ENCODE measurements at regions not wholly inside any gene's neighbourhood (a gene's known extent, or its start where the extent isn't known, plus 50 kb on each side); places are given as distances from the start of the nearest gene placed in this dataset.

- no peak for TF ChIP-seq CTCF (IDR thresholded peaks at IDR 0.05; ENCODE audit: insufficient read depth, low read length)
- TF ChIP-seq POLR2AphosphoS5 (IDR thresholded peaks at IDR 0.05; ENCODE audit: low read depth) = no peak
- no peak for TF ChIP-seq SPI1 (IDR thresholded peaks at IDR 0.05; ENCODE audit: borderline replicate concordance, low read depth)
- TF ChIP-seq GABPA (IDR thresholded peaks at IDR 0.05; ENCODE audit: low read depth) = no peak
- TF ChIP-seq REST (IDR thresholded peaks at IDR 0.05; ENCODE audit: insufficient replicate concordance, low read depth) = no peak
- H3K27me3 ChIP-seq (ENCODE audit: insufficient read depth, poor library complexity, severe bottlenecking) = no peaks in the 10 kb centered on the region
- no peak overlapping the region for H3K27ac ChIP-seq (replicated peaks)
- H3K4me3 ChIP-seq (replicated peaks; ENCODE audit: insufficient read depth, low read length) = no peak overlapping the region
- no peak for DNase-seq (ENCODE audit: low read depth in 1 of 2, low spot score in 1 of 2)
Observed at GRCh38 chr5:18037718-18038117, 403.5 kb downstream of the TAF11L14 start.

GRCh38 chr5:18043344-18043743, 409.1 kb downstream of the TAF11L14 start:
- no peak overlapping the region for H3K27ac ChIP-seq (replicated peaks)
- no peaks in the 10 kb centered on the region for H3K27me3 ChIP-seq (ENCODE audit: insufficient read depth, poor library complexity, severe bottlenecking)
- no peak for TF ChIP-seq POLR2AphosphoS5 (IDR thresholded peaks at IDR 0.05; ENCODE audit: low read depth)
- TF ChIP-seq REST (IDR thresholded peaks at IDR 0.05; ENCODE audit: insufficient replicate concordance, low read depth) = no peak
- no peak for TF ChIP-seq SPI1 (IDR thresholded peaks at IDR 0.05; ENCODE audit: borderline replicate concordance, low read depth)
- TF ChIP-seq CTCF (IDR thresholded peaks at IDR 0.05; ENCODE audit: insufficient read depth, low read length) = no peak
- no peak for TF ChIP-seq GABPA (IDR thresholded peaks at IDR 0.05; ENCODE audit: low read depth)
- DNase-seq (ENCODE audit: low read depth in 1 of 2, low spot score in 1 of 2) = no peak
- no peak overlapping the region for H3K4me3 ChIP-seq (replicated peaks; ENCODE audit: insufficient read depth, low read length)

GRCh38 chr5:18048449-18048848, 414.2 kb downstream of the TAF11L14 start:
- Histone ChIP-seq H3K27ac (replicated peaks) (no peak overlapping the region), H3K4me3 (replicated peaks; ENCODE audit: insufficient read depth, low read length) (no peak overlapping the region), H3K27me3 (ENCODE audit: insufficient read depth, poor library complexity, severe bottlenecking) (no peaks in the 10 kb centered on the region)
- TF ChIP-seq CTCF (IDR thresholded peaks at IDR 0.05; ENCODE audit: insufficient read depth, low read length) (no peak), GABPA (IDR thresholded peaks at IDR 0.05; ENCODE audit: low read depth) (no peak), POLR2AphosphoS5 (IDR thresholded peaks at IDR 0.05; ENCODE audit: low read depth) (no peak)
- no peak for DNase-seq (ENCODE audit: low read depth in 1 of 2, low spot score in 1 of 2)

GRCh38 chr5:18050345-18050744, 416.1 kb downstream of the TAF11L14 start:
- Histone ChIP-seq H3K4me3 (replicated peaks; ENCODE audit: insufficient read depth, low read length) (no peak overlapping the region), H3K27me3 (ENCODE audit: insufficient read depth, poor library complexity, severe bottlenecking) (no peaks in the 10 kb centered on the region), H3K27ac (replicated peaks) (no peak overlapping the region)
- TF ChIP-seq POLR2AphosphoS5 (IDR thresholded peaks at IDR 0.05; ENCODE audit: low read depth) = no peak
- no peak for TF ChIP-seq GABPA (IDR thresholded peaks at IDR 0.05; ENCODE audit: low read depth)
- TF ChIP-seq SPI1 (IDR thresholded peaks at IDR 0.05; ENCODE audit: borderline replicate concordance, low read depth) = no peak
- TF ChIP-seq CTCF (IDR thresholded peaks at IDR 0.05; ENCODE audit: insufficient read depth, low read length) = no peak
- TF ChIP-seq REST (IDR thresholded peaks at IDR 0.05; ENCODE audit: insufficient replicate concordance, low read depth) = no peak
- DNase-seq (ENCODE audit: low read depth in 1 of 2, low spot score in 1 of 2) = no peak

All from HL-60 (cell line).